PFSK-1 (cell line): ENCODE measurements at regions not wholly inside any gene's neighbourhood (a gene's known extent, or its start where the extent isn't known, plus 50 kb on each side); places are given as distances from the start of the nearest gene placed in this dataset.

Experiments used
- FOXP2 ChIP-seq: optimal IDR thresholded peaks from 2 replicates; pipeline ENCODE3; 2011; ENCODE audit warnings: borderline replicate concordance, control low read depth, inconsistent platforms; ENCODE audit not compliant: insufficient read depth; ENCODE audit errors: extremely low read length, extremely low read depth
- POLR2AphosphoS5 ChIP-seq: IDR thresholded peaks from 2 replicates; pipeline ENCODE4 v1.6.1; 2012; ENCODE audit warnings: low read depth, mild to moderate bottlenecking, control low read depth, low read length, moderate library complexity
- SIN3A ChIP-seq: IDR thresholded peaks from 2 replicates; pipeline ENCODE4 v1.6.1; 2012; ENCODE audit warnings: mild to moderate bottlenecking, low read length, moderate library complexity, borderline replicate concordance; ENCODE audit not compliant: insufficient read depth
- TAF1 ChIP-seq: IDR thresholded peaks from 2 replicates; pipeline ENCODE4 v1.6.1; 2012; ENCODE audit warnings: low read length, control low read depth, borderline replicate concordance; ENCODE audit not compliant: insufficient read depth
- TF ChIP-seq, protein P1 (sequence below), 2 experiments: IDR thresholded peaks; 2 replicates each; pipeline versions ENCODE4 v1.6.1 to v1.8.0; 2011 to 2012; ENCODE audit warnings: low read depth in 2 of 2, low read length in 2 of 2, control low read depth in 1 of 2, inconsistent platforms in 1 of 2, mild to moderate bottlenecking in 1 of 2, moderate library complexity in 1 of 2; ENCODE audit not compliant: insufficient read depth in 1 of 2

DNA sequence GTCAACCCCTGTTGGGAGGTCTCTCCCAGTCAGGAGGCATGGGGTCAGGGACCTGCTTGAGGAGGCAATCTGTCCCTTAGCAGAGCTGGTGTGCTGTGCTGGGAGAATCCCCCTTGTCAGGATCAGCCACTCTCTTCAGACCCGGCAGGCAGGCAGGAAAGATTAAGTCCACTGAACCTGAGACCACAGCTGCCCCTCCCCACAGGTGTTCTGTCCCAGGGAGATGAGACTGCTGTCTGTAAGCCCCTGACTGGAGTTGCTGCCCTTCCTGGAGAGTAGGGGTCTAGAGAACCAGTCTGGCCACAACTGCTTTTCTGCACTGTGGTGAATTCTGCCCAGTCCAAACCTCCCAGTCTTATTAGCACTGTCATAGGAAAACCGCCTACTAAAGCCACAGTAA lies 677.8 kb upstream of the POU3F2 start:
- no peak for TF ChIP-seq TAF1
- no peak for TF ChIP-seq POLR2AphosphoS5
- TF ChIP-seq SIN3A, result no peak
- TF ChIP-seq, protein P1, sequence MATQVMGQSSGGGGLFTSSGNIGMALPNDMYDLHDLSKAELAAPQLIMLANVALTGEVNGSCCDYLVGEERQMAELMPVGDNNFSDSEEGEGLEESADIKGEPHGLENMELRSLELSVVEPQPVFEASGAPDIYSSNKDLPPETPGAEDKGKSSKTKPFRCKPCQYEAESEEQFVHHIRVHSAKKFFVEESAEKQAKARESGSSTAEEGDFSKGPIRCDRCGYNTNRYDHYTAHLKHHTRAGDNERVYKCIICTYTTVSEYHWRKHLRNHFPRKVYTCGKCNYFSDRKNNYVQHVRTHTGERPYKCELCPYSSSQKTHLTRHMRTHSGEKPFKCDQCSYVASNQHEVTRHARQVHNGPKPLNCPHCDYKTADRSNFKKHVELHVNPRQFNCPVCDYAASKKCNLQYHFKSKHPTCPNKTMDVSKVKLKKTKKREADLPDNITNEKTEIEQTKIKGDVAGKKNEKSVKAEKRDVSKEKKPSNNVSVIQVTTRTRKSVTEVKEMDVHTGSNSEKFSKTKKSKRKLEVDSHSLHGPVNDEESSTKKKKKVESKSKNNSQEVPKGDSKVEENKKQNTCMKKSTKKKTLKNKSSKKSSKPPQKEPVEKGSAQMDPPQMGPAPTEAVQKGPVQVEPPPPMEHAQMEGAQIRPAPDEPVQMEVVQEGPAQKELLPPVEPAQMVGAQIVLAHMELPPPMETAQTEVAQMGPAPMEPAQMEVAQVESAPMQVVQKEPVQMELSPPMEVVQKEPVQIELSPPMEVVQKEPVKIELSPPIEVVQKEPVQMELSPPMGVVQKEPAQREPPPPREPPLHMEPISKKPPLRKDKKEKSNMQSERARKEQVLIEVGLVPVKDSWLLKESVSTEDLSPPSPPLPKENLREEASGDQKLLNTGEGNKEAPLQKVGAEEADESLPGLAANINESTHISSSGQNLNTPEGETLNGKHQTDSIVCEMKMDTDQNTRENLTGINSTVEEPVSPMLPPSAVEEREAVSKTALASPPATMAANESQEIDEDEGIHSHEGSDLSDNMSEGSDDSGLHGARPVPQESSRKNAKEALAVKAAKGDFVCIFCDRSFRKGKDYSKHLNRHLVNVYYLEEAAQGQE (IDR thresholded peaks at IDR 0.05; ENCODE audit: insufficient read depth in 1 of 2, low read depth in 2 of 2, low read length in 2 of 2), result no peak
- TF ChIP-seq FOXP2, result no peak
